ENCODE measurements at regions not wholly inside any gene's neighbourhood (a gene's known extent, or its start where the extent isn't known, plus 50 kb on each side); places are given as distances from the start of the nearest gene placed in this dataset.

DNA sequence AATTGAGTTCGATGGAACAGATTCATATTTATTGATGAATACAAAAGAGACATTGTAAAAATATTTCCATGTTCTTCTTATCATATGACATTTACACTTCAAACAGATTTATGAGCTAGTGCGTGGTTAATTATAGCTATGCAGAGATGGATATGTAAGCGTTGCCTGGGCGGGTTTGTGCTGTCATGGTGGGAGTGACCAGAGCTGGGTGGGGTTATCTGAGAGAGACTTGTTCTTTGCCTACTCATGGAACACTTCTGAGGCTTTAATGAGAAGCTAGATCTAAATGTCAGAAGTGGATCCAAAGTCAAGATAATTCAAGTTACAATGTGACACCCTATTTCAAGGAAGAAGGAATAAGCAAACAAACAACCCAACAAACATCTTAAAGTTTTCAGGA is 162.3 kb upstream of the ZEB2 start:
- no peaks in the 10 kb centered on the region for H3K36me3 Mint-ChIP-seq (ENCODE audit: low read depth)
- DNase-seq (ENCODE audit: low spot score) (no peak), ATAC-seq (no peak)
- Histone ChIP-seq H3K36me3 (ENCODE audit: insufficient read depth) (no peaks in the 10 kb centered on the region), H2AFZ (no peak overlapping the region), H3K79me2 (replicated peaks; ENCODE audit: insufficient read depth) (no peaks in the 10 kb centered on the region), H3K9me2 (ENCODE audit: insufficient read depth) (no peaks in the 10 kb centered on the region), H3K4me3 (no peak overlapping the region), H3K4me1 (ENCODE audit: insufficient read depth) (no peaks in the 10 kb centered on the region), H4K20me1 (replicated peaks; ENCODE audit: insufficient read depth) (no peaks in the 10 kb centered on the region), H3K4me2 (no peak overlapping the region), H3K27ac (ENCODE audit: low read depth) (no peak overlapping the region), H3F3A (replicated peaks; ENCODE audit: low read depth) (no peaks in the 10 kb centered on the region), H3K27me3 (ENCODE audit: insufficient read depth) (no peaks in the 10 kb centered on the region)
- TF ChIP-seq JUNB (IDR thresholded peaks at IDR 0.05; ENCODE audit: unreplicated experiment): no peak
- TF ChIP-seq ZNF462 (CRISPR knock-in tag; IDR thresholded peaks at IDR 0.05): no peak
- TF ChIP-seq ZNF114 (CRISPR knock-in tag; IDR thresholded peaks at IDR 0.05): no peak
- TF ChIP-seq EZH2 (IDR thresholded peaks at IDR 0.05; ENCODE audit: low read depth, unreplicated experiment): no peak
- TF ChIP-seq ETS1 (IDR thresholded peaks at IDR 0.05): no peak
- TF ChIP-seq ZNF331 (CRISPR knock-in tag; IDR thresholded peaks at IDR 0.05; ENCODE audit: low read depth): no peak
- no peak for TF ChIP-seq STAT1 (IDR thresholded peaks at IDR 0.05; ENCODE audit: unreplicated experiment)
- TF ChIP-seq POLR2AphosphoS5 (IDR thresholded peaks at IDR 0.05; ENCODE audit: low read depth): no peak
- TF ChIP-seq EZH2phosphoT487 (IDR thresholded peaks at IDR 0.05; ENCODE audit: unreplicated experiment): no peak
- TF ChIP-seq, protein P1, sequence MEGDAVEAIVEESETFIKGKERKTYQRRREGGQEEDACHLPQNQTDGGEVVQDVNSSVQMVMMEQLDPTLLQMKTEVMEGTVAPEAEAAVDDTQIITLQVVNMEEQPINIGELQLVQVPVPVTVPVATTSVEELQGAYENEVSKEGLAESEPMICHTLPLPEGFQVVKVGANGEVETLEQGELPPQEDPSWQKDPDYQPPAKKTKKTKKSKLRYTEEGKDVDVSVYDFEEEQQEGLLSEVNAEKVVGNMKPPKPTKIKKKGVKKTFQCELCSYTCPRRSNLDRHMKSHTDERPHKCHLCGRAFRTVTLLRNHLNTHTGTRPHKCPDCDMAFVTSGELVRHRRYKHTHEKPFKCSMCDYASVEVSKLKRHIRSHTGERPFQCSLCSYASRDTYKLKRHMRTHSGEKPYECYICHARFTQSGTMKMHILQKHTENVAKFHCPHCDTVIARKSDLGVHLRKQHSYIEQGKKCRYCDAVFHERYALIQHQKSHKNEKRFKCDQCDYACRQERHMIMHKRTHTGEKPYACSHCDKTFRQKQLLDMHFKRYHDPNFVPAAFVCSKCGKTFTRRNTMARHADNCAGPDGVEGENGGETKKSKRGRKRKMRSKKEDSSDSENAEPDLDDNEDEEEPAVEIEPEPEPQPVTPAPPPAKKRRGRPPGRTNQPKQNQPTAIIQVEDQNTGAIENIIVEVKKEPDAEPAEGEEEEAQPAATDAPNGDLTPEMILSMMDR (conservative IDR thresholded peaks at IDR 0.05; ENCODE audit: low read depth in 2 of 2): no peak
- TF ChIP-seq REST (IDR thresholded peaks at IDR 0.05; ENCODE audit: unreplicated experiment): no peak
- TF ChIP-seq NANOG (IDR thresholded peaks at IDR 0.05; ENCODE audit: borderline replicate concordance): no peak
- no peak for TF ChIP-seq CREB1 (CRISPR knock-in tag; IDR thresholded peaks at IDR 0.05; ENCODE audit: low read depth)
- no peak overlapping the region for H3K4me3 Mint-ChIP-seq
- peaks cover 10% of the 10 kb centered on the region; the same call in 2 of the 3 replicates for H3K4me1 Mint-ChIP-seq
- no peaks in the 10 kb centered on the region for H3K27me3 Mint-ChIP-seq (ENCODE audit: insufficient read depth, low read depth, poor library complexity)
- no peak overlapping the region; the same call in 1 of the 2 replicates for H3K27ac Mint-ChIP-seq
- H3K9me3 Mint-ChIP-seq: no peaks in the 10 kb centered on the region

Data from GM23338 (cell line).